GM12872 (cell line): ENCODE measurements at regions not wholly inside any gene's neighbourhood (a gene's known extent, or its start where the extent isn't known, plus 50 kb on each side); places are given as distances from the start of the nearest gene placed in this dataset.

Source experiments
- CTCF ChIP-seq: IDR thresholded peaks from 3 replicates; pipeline ENCODE4 v1.5.1; 2011; ENCODE audit warnings: low read depth, mild to moderate bottlenecking, low read length, moderate library complexity; ENCODE audit not compliant: insufficient read depth

DNA sequence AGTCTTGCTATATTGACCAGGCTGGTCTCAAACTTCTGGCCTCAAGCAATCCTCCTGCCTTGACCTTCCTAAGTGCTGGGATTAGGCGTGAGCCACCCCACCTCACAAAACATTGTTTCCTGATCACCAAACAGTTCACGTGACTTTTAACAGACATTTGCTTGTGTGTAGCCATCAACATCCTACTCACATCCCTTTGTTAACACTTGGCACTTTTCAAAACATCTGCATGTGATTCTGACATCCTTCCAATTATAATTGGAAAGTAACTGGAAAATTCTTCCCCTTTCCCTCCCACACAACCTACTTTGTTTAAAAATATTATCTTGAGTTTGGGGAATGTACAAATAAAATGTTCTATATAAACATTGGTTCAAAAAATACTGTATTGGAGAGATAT is 317.9 kb downstream of the PCNX1 start:
- no peak for TF ChIP-seq CTCF

GRCh38 chr14:71228711-71229110 is 321.5 kb downstream of the PCNX1 start:
- no peak for TF ChIP-seq CTCF

- TF ChIP-seq CTCF: no peak
These were observed 322.6 kb downstream of the PCNX1 start for GRCh38 chr14:71229875-71230274.

GRCh38 chr14:71230897-71231296 is 323.6 kb downstream of the PCNX1 start:
- no peak for TF ChIP-seq CTCF

GRCh38 chr14:71231521-71232393 is 324.5 kb downstream of the PCNX1 start:
- TF ChIP-seq CTCF: no peak

- no peak for TF ChIP-seq CTCF
These were observed 325.2 kb downstream of the PCNX1 start for GRCh38 chr14:71232506-71232905.

- TF ChIP-seq CTCF: no peak
These were observed 328.6 kb downstream of the PCNX1 start for GRCh38 chr14:71235875-71236274.

DNA sequence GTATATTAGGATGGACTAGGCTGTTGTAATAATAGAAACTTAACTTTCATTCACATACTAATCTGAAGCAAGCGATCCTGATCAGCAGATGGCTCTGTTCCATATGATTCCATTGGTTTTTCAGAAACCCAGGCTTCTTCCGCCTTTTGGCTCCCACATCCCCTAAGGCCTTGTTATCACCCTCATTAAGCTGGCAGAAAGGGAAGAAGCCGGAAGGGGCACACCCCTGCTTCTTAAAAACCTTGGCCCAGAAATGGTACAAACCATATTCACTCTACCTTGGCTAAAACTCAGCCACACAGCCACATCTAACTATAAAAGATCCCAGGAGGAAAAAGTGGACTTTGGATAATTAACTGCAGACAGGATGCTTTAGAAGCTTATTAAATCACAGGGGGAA is 329.2 kb downstream of the PCNX1 start:
- TF ChIP-seq CTCF: no peak
